Right lobe of liver (tissue), 6 donors: ENCODE measurements at regions not wholly inside any gene's neighbourhood (a gene's known extent, or its start where the extent isn't known, plus 50 kb on each side); places are given as distances from the start of the nearest gene placed in this dataset.

ENCODE experiments used
- ATAC-seq, 4 donors: fragments of 200-7000 bp; cut with Tn5 transposase; one replicate each; pipeline ENCODE4 v1.9.1; 2020; ENCODE audit warnings: mild to moderate bottlenecking in 4 of 4, moderate library complexity in 4 of 4
- DNase-seq, 3 donors: peaks; one replicate each; pipeline ENCODE4 v3.0.0-alpha.2; 2020
- H3K27ac ChIP-seq, 3 donors: fragments of 200-600 bp; one replicate each; pipeline ENCODE4 v1.8.0; 2022
- H3K27me3 ChIP-seq, 2 donors: fragments of 200-600 bp; one replicate each; pipeline ENCODE4 v1.8.0; 2022
- H3K36me3 ChIP-seq, 4 donors: fragments of 200-600 bp; sonication (generic) in 1 of 4; one replicate each; pipeline versions ENCODE4 v1.5.1 to v1.8.0; 2017 to 2022; ENCODE audit warnings: control low read depth in 1 of 4
- H3K4me1 ChIP-seq, 4 donors: fragments of 200-600 bp; sonication (generic) in 1 of 4; one replicate each; pipeline versions ENCODE4 v1.5.1 to v1.8.0; 2017 to 2022; ENCODE audit warnings: control low read depth in 1 of 4
- H3K4me3 ChIP-seq, 3 donors: fragments of 200-600 bp; one replicate each; pipeline ENCODE4 v1.8.0; 2022
- H3K9me3 ChIP-seq, 4 donors: fragments of 200-600 bp; sonication (generic) in 1 of 4; one replicate each; pipeline versions ENCODE4 v1.5.1 to v1.8.0; 2017 to 2022; ENCODE audit warnings: control low read depth in 1 of 4
- POLR2A ChIP-seq: fragments of 450-650 bp; IDR thresholded peaks from one replicate; pipeline ENCODE4 v1.6.1; 2017; ENCODE audit warnings: antibody characterized with exemption, mild to moderate bottlenecking
- WGBS: methylation state at CpG from one replicate; pipeline ENCODE4 v1.1.6; 2018; ENCODE audit warnings: low coverage, low lambda C conversion rate; ENCODE audit not compliant: insufficient coverage; ENCODE audit errors: missing lambda C conversion rate; 5-methylcytosine and 5-hydroxymethylcytosine counted together
- intact Hi-C, 2 donors: fragments of 100-400 bp; cut with DNase I; formaldehyde crosslinking; loops; one replicate each; pipeline versions ENCODE4 v1.11.2 to v1.14.1; 2022
- TF ChIP-seq, protein P1 (sequence below), 4 donors: fragments of 200-600 bp in 3 of 4; fragments of 450-650 bp in 1 of 4; IDR thresholded peaks; one replicate each; pipeline versions ENCODE4 v1.5.1 to v1.8.0; 2016 to 2022; ENCODE audit warnings: antibody characterized with exemption in 4 of 4, mild to moderate bottlenecking in 2 of 4
- donor health status: DM: no; HTN: yes; CAD: no.
- donor health status: DM: no; HTN: no; CAD: no.
- donor health status: DM: no; HTN: no; CAD: no.
- donor health status: DM: no; HTN: yes; CAD: no.
- donor health status: DM: no; HTN: yes; CAD: no.

- no peak overlapping the region for H3K27ac ChIP-seq
- TF ChIP-seq, protein P1, sequence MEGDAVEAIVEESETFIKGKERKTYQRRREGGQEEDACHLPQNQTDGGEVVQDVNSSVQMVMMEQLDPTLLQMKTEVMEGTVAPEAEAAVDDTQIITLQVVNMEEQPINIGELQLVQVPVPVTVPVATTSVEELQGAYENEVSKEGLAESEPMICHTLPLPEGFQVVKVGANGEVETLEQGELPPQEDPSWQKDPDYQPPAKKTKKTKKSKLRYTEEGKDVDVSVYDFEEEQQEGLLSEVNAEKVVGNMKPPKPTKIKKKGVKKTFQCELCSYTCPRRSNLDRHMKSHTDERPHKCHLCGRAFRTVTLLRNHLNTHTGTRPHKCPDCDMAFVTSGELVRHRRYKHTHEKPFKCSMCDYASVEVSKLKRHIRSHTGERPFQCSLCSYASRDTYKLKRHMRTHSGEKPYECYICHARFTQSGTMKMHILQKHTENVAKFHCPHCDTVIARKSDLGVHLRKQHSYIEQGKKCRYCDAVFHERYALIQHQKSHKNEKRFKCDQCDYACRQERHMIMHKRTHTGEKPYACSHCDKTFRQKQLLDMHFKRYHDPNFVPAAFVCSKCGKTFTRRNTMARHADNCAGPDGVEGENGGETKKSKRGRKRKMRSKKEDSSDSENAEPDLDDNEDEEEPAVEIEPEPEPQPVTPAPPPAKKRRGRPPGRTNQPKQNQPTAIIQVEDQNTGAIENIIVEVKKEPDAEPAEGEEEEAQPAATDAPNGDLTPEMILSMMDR (IDR thresholded peaks at IDR 0.05) = no peak
- TF ChIP-seq POLR2A = no peak
- no peak for ATAC-seq
- no peaks in the 10 kb centered on the region for H3K9me3 ChIP-seq
- H3K36me3 ChIP-seq = no peaks in the 10 kb centered on the region
- no peak for DNase-seq
- H3K4me1 ChIP-seq = no peaks in the 10 kb centered on the region
- H3K4me3 ChIP-seq = no peak overlapping the region
- WGBS = 29% methylated on average over 2 of the region's 2 CpGs
- no peaks in the 10 kb centered on the region for H3K27me3 ChIP-seq
- intact Hi-C loops = no loop called here
These were observed 345.7 kb upstream of the NR3C2 start for GRCh38 chr4:148787831-148788477.

DNA sequence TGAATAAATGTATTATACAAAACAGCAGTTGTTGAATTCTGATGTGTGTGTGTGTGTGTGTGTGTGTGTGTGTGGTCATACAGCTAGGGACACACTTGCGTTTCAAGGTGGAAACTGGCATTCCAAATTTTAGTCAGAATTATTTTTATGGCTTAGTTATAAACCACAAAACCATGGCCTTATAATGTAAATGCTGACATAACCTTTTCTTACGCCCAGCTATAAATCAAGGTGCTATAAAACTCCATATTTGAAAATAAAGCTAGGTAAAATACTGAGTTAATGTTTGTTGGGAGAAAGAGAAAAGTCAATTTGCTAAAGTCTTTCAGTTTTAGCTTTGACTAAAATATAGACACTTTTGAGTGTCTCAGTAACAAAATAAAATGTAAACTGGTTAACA lies 345.1 kb upstream of the NR3C2 start:
- ATAC-seq (no peak), DNase-seq (no peak)
- no peaks in the 10 kb centered on the region for H3K27me3 ChIP-seq
- no peak overlapping the region for H3K27ac ChIP-seq
- intact Hi-C loops = no loop called here
- no peak for TF ChIP-seq POLR2A
- TF ChIP-seq, protein P1 (IDR thresholded peaks at IDR 0.05) = no peak
- WGBS = 78% methylated on average over 2 of the region's 2 CpGs
- H3K36me3 ChIP-seq = no peaks in the 10 kb centered on the region
- no peaks in the 10 kb centered on the region for H3K9me3 ChIP-seq
- H3K4me1 ChIP-seq = no peaks in the 10 kb centered on the region
- no peak overlapping the region for H3K4me3 ChIP-seq

DNA sequence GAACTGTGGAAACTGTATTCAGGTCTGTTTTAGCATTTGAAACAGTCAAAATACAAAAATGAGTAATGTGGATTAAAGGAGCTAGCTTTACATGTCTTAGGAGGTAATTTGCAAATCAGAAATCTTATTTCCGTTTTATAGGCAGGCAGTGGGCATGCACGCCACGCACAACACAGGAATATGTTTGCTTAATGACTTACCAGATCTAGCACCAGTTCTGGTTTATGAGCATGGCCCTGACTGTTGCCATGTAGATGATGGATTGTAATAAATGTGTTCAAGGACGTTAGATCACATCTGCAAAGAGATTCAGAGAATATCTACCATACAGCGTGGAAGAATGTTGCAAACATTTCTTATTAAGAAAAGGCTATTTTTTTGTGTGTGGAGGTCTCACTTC lies 344.5 kb upstream of the NR3C2 start:
- ATAC-seq = no peak
- H3K9me3 ChIP-seq = no peaks in the 10 kb centered on the region
- H3K27ac ChIP-seq = no peak overlapping the region
- TF ChIP-seq, protein P1 (IDR thresholded peaks at IDR 0.05) = no peak
- no peak for DNase-seq
- WGBS = 62% methylated on average over 5 of the region's 5 CpGs
- no peaks in the 10 kb centered on the region for H3K27me3 ChIP-seq
- H3K4me3 ChIP-seq = no peak overlapping the region
- no peaks in the 10 kb centered on the region for H3K4me1 ChIP-seq
- H3K36me3 ChIP-seq = no peaks in the 10 kb centered on the region
- intact Hi-C loops = no loop called here

DNA sequence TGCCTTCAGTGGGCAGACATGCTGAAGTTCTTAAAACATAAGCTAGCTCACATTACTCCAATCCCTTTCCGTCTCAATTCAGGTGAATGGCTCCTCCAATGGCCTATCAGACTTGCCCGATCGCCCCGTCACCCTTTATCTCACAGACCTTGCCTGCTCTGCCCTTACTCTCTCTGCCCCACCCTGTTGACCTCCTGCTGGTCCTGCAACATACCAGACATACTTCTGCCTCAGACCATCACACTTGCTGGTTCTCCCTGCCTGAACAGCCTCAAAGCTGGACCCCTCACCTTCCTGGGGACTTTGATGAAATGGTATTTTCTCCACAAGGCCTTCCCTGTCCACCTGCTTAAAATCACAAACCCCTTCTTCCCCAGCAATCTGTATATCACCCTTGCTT lies 340.1 kb upstream of the NR3C2 start:
- WGBS = no CpG with 5 or more reads among the region's 4 CpGs
- ATAC-seq = no peak
- DNase-seq = no peak

More for the DNA sequence above, 340.1 kb upstream of the NR3C2 start:
- no peaks in the 10 kb centered on the region for H3K4me1 ChIP-seq
- TF ChIP-seq, protein P1 (IDR thresholded peaks at IDR 0.05) = no peak
- TF ChIP-seq POLR2A = no peak
- no peak overlapping the region for H3K4me3 ChIP-seq
- no peaks in the 10 kb centered on the region for H3K9me3 ChIP-seq
- no peak overlapping the region for H3K27ac ChIP-seq
- H3K27me3 ChIP-seq = no peaks in the 10 kb centered on the region
- intact Hi-C loops = no loop called here
- no peaks in the 10 kb centered on the region for H3K36me3 ChIP-seq
